ENCODE measurements at regions not wholly inside any gene's neighbourhood (a gene's known extent, or its start where the extent isn't known, plus 50 kb on each side); places are given as distances from the start of the nearest gene placed in this dataset.

- Histone ChIP-seq H3K27ac (no peak overlapping the region), H3K4me3 (no peak overlapping the region), H3K27me3 (no peaks in the 10 kb centered on the region), H3K4me1 (no peaks in the 10 kb centered on the region), H3K9me3 (no peaks in the 10 kb centered on the region), H3K36me3 (no peaks in the 10 kb centered on the region)
- DNase-seq, result no peak
- TF ChIP-seq, protein P1, sequence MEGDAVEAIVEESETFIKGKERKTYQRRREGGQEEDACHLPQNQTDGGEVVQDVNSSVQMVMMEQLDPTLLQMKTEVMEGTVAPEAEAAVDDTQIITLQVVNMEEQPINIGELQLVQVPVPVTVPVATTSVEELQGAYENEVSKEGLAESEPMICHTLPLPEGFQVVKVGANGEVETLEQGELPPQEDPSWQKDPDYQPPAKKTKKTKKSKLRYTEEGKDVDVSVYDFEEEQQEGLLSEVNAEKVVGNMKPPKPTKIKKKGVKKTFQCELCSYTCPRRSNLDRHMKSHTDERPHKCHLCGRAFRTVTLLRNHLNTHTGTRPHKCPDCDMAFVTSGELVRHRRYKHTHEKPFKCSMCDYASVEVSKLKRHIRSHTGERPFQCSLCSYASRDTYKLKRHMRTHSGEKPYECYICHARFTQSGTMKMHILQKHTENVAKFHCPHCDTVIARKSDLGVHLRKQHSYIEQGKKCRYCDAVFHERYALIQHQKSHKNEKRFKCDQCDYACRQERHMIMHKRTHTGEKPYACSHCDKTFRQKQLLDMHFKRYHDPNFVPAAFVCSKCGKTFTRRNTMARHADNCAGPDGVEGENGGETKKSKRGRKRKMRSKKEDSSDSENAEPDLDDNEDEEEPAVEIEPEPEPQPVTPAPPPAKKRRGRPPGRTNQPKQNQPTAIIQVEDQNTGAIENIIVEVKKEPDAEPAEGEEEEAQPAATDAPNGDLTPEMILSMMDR (IDR thresholded peaks at IDR 0.05), result no peak
- TF ChIP-seq POLR2A (IDR thresholded peaks at IDR 0.05), result no peak
These were observed 546.0 kb upstream of the CFAP20DC start for GRCh38 chr3:59595830-59596229.

DNA sequence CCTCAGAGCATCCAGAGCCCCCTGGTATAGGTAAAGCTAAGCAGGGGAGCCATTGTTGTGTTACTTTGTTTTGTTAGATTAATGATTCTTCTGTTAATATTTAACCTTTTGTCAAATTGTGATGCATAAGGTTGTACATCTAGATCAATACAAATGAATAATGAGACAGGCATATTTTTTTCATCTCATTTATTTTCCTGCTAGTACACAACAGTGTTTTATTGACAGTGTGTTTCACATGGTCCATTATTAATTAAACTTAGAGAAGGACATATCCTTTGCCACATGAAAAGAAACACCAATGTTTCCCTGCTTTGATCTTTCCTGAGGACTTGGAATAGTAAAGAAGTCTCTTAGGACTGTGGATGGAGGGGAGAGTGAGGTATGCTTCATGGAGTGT lies 543.6 kb upstream of the CFAP20DC start:
- Histone ChIP-seq H3K27me3 (no peaks in the 10 kb centered on the region), H3K4me3 (no peak overlapping the region), H3K4me1 (no peaks in the 10 kb centered on the region), H3K27ac (no peak overlapping the region), H3K9me3 (no peaks in the 10 kb centered on the region), H3K36me3 (no peaks in the 10 kb centered on the region)
- DNase-seq, result no peak
- no peak for TF ChIP-seq POLR2A (IDR thresholded peaks at IDR 0.05)
- TF ChIP-seq, protein P1 (IDR thresholded peaks at IDR 0.05), result no peak

GRCh38 chr3:59580996-59581395 lies 531.2 kb upstream of the CFAP20DC start:
- no peaks in the 10 kb centered on the region for H3K4me1 ChIP-seq
- H3K4me3 ChIP-seq, result no peak overlapping the region
- no peaks in the 10 kb centered on the region for H3K36me3 ChIP-seq
- no peak for DNase-seq
- TF ChIP-seq, protein P1 (IDR thresholded peaks at IDR 0.05), result no peak
- TF ChIP-seq POLR2A (IDR thresholded peaks at IDR 0.05), result no peak
- no peaks in the 10 kb centered on the region for H3K9me3 ChIP-seq
- H3K27me3 ChIP-seq, result no peaks in the 10 kb centered on the region
- no peak overlapping the region for H3K27ac ChIP-seq

DNA sequence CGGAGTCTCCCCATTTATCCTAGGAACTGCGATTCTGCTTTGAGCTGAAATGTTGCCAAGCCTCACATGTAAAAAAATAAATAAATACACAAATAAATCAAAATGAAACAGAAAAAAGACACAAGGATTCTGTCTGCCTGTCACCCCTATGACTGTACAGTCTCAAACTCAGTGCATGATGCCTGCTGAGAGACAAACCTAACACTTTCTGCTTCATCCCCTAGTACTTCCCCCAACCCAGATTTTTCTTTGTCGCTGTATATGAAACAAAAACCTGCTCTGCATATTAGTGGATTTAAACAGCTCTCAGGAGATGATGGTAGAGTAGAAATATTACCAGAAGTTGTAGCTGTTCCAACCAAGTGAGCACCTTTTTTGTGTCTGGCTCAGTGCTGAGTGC lies 530.7 kb upstream of the CFAP20DC start:
- Histone ChIP-seq H3K9me3 (no peaks in the 10 kb centered on the region), H3K36me3 (no peaks in the 10 kb centered on the region), H3K27me3 (no peaks in the 10 kb centered on the region), H3K4me1 (no peaks in the 10 kb centered on the region), H3K4me3 (no peak overlapping the region), H3K27ac (no peak overlapping the region)
- no peak for DNase-seq
- TF ChIP-seq POLR2A (IDR thresholded peaks at IDR 0.05), result no peak
- TF ChIP-seq, protein P1 (IDR thresholded peaks at IDR 0.05), result no peak

DNA sequence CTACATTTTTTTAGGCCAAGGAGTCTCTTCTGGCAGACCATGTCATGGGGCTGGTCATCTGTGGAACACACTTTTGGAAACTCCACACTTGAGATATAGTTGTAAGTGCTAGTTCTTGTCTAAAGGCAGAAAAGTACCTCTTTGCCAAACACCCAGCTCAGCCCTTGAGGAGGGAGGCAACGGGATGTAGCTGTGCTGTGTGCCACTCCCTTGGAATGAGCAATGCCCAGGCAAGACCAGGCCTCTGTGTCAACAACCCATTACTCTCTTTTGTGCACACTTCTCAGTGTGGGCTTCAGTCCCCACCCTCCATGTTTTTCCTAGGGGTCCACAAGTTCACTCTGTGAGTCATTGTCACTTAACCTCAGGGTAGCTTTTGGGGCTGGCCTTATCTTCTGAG lies 528.3 kb upstream of the CFAP20DC start:
- H3K9me3 ChIP-seq, result no peaks in the 10 kb centered on the region
- no peak overlapping the region for H3K4me3 ChIP-seq
- H3K27ac ChIP-seq, result no peak overlapping the region
- DNase-seq, result no peak
- TF ChIP-seq, protein P1 (IDR thresholded peaks at IDR 0.05), result no peak
- no peak for TF ChIP-seq POLR2A (IDR thresholded peaks at IDR 0.05)
- H3K4me1 ChIP-seq, result peaks cover 0 to 4% (median 1%) of the 10 kb centered on the region in 4 donors
- H3K27me3 ChIP-seq, result no peaks in the 10 kb centered on the region
- H3K36me3 ChIP-seq, result no peaks in the 10 kb centered on the region

GRCh38 chr3:59576606-59577005 lies 526.8 kb upstream of the CFAP20DC start:
- Histone ChIP-seq H3K4me1 (peaks cover 0 to 4% (median 1%) of the 10 kb centered on the region in 4 donors), H3K27me3 (no peaks in the 10 kb centered on the region), H3K4me3 (no peak overlapping the region), H3K27ac (no peak overlapping the region), H3K9me3 (no peaks in the 10 kb centered on the region), H3K36me3 (no peaks in the 10 kb centered on the region)
- TF ChIP-seq, protein P1 (IDR thresholded peaks at IDR 0.05), result no peak
- no peak for TF ChIP-seq POLR2A (IDR thresholded peaks at IDR 0.05)
- no peak for DNase-seq
